ENCODE measurements at regions not wholly inside any gene's neighbourhood (a gene's known extent, or its start where the extent isn't known, plus 50 kb on each side); places are given as distances from the start of the nearest gene placed in this dataset.
"Not testable (repeated sequence)": the region's sequence is repeated elsewhere in the genome, so short reads cannot be mapped to it uniquely, and the experiment has no call there.

- ATAC-seq (ENCODE audit: poor library complexity) = no peak
- intact Hi-C loops (cut with DNase I) = no loop called here
- no peak for DNase-seq
Measured at GRCh38 chr2:195312662-195313061, 344.4 kb upstream of the SLC39A10 start.

- ATAC-seq (ENCODE audit: poor library complexity) = no peak
- no peak for DNase-seq
- intact Hi-C loops (cut with DNase I) = no loop called here
Measured at GRCh38 chr2:195308163-195308562, 348.9 kb upstream of the SLC39A10 start.

GRCh38 chr2:195307751-195308150, 349.3 kb upstream of the SLC39A10 start:
- DNase-seq (no peak), ATAC-seq (ENCODE audit: poor library complexity) (no peak)
- intact Hi-C loops (cut with DNase I) = no loop called here

- no peak for DNase-seq
- ATAC-seq (ENCODE audit: poor library complexity) = no peak
- intact Hi-C loops (cut with DNase I) = no loop called here
Measured at GRCh38 chr2:195304310-195304709, 352.7 kb upstream of the SLC39A10 start.

GRCh38 chr2:195300631-195301030, 356.4 kb upstream of the SLC39A10 start:
- DNase-seq (no peak), ATAC-seq (ENCODE audit: poor library complexity) (no peak)
- intact Hi-C loops (cut with DNase I) = no loop called here

- no peak for ATAC-seq (ENCODE audit: poor library complexity)
- intact Hi-C loops (cut with DNase I) = no loop called here
- DNase-seq = no peak
Measured at GRCh38 chr2:195299600-195299999, 357.4 kb upstream of the SLC39A10 start.

- intact Hi-C loops (cut with DNase I) = no loop called here
- ATAC-seq (ENCODE audit: poor library complexity) (no peak), DNase-seq (no peak)
Measured at GRCh38 chr2:195296490-195296889, 360.5 kb upstream of the SLC39A10 start.

GRCh38 chr2:195289081-195289480, 367.9 kb upstream of the SLC39A10 start:
- no peak for ATAC-seq (ENCODE audit: poor library complexity)
- DNase-seq = no peak
- intact Hi-C loops (cut with DNase I) = no loop called here

- DNase-seq (no peak), ATAC-seq (ENCODE audit: poor library complexity) (no peak)
- intact Hi-C loops (cut with DNase I) = no loop called here
Measured at GRCh38 chr2:195279840-195280427, 377.1 kb upstream of the SLC39A10 start.

- intact Hi-C loops (cut with DNase I) = no loop called here
- no peak for DNase-seq
- no peak for ATAC-seq (ENCODE audit: poor library complexity)
Measured at GRCh38 chr2:195270466-195271039, 386.5 kb upstream of the SLC39A10 start.

- no peak for ATAC-seq (ENCODE audit: poor library complexity)
- DNase-seq = no peak
- intact Hi-C loops (cut with DNase I) = no loop called here
Measured at GRCh38 chr2:195269220-195269619, 387.8 kb upstream of the SLC39A10 start.

GRCh38 chr2:195257979-195258378, 399.0 kb upstream of the SLC39A10 start:
- no peak for DNase-seq
- ATAC-seq (ENCODE audit: poor library complexity) = no peak
- intact Hi-C loops (cut with DNase I) = no loop called here

GRCh38 chr2:195252018-195252417, 405.0 kb upstream of the SLC39A10 start:
- no peak for ATAC-seq (ENCODE audit: poor library complexity)
- intact Hi-C loops (cut with DNase I) = no loop called here

GRCh38 chr2:195251214-195251613, 405.8 kb upstream of the SLC39A10 start:
- intact Hi-C loops (cut with DNase I) = no loop called here
- DNase-seq (no peak), ATAC-seq (ENCODE audit: poor library complexity) (no peak)

More at GRCh38 chr2:195252018-195252417, 405.0 kb upstream of the SLC39A10 start:
- DNase-seq = no peak

- DNase-seq (no peak), ATAC-seq (ENCODE audit: poor library complexity) (no peak)
- intact Hi-C loops (cut with DNase I) = no loop called here
Measured at GRCh38 chr2:195238826-195239225, 418.2 kb upstream of the SLC39A10 start.

- intact Hi-C loops (cut with DNase I) = no loop called here
- no peak for ATAC-seq (ENCODE audit: poor library complexity)
- no peak for DNase-seq
Measured at GRCh38 chr2:195238379-195238778, 418.6 kb upstream of the SLC39A10 start.

GRCh38 chr2:195228547-195228946, 428.5 kb upstream of the SLC39A10 start:
- ATAC-seq (ENCODE audit: poor library complexity); intact Hi-C loops (cut with DNase I); DNase-seq: not testable (repeated sequence)

- DNase-seq (no peak), ATAC-seq (ENCODE audit: poor library complexity) (no peak)
- intact Hi-C loops (cut with DNase I) = no loop called here
Measured at GRCh38 chr2:195214072-195214471, 443.0 kb upstream of the SLC39A10 start.

GRCh38 chr2:195212586-195212985, 444.4 kb upstream of the SLC39A10 start:
- no peak for ATAC-seq (ENCODE audit: poor library complexity)
- DNase-seq = no peak
- intact Hi-C loops (cut with DNase I) = no loop called here

GRCh38 chr2:195202163-195202845, 454.7 kb upstream of the SLC39A10 start:
- ATAC-seq (ENCODE audit: poor library complexity) (no peak), DNase-seq (no peak)
- intact Hi-C loops (cut with DNase I) = no loop called here
